HG03432 (cell line): ENCODE measurements at regions not wholly inside any gene's neighbourhood (a gene's known extent, or its start where the extent isn't known, plus 50 kb on each side); places are given as distances from the start of the nearest gene placed in this dataset.

Source experiments
- ATAC-seq: cut with Tn5 transposase; IDR thresholded peaks from one replicate; pipeline ENCODE4 v1.9.1; 2021; ENCODE audit warnings: mild to moderate bottlenecking, moderate library complexity; ENCODE audit not compliant: unreplicated experiment

DNA sequence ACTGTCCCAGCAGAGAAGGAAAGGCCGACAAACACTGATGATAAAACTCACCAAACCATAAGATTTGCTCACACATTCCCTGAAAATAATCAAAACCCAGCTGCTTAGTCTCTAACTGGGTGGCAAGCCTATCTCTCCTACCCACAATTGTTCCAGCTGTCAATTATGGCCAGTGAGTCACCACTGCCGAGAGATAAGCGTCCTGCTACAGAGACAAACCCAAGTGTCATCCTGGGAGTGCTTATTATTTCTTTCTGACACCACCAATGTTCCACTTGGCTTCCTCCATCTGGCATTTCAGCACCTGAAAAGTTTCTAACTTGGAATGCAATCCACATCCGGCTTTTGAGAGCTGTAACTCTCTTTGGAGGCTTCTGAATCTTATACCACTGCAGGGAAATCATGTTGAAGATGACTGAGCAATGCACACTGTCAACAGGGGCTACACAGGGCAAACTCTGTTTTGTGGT lies 51.5 kb upstream of the VAV3 start:
- ATAC-seq = peak; percentile 57
